ENCODE measurements at regions not wholly inside any gene's neighbourhood (a gene's known extent, or its start where the extent isn't known, plus 50 kb on each side); places are given as distances from the start of the nearest gene placed in this dataset.

GRCh38 chr4:100284129-100284880 is 94.0 kb upstream of the DDIT4L start:
- DNase-seq (ENCODE audit: low spot score) = no peak

- DNase-seq (ENCODE audit: low spot score) = no peak
Observed at GRCh38 chr4:100280807-100281206, 90.5 kb upstream of the DDIT4L start.

- no peak for DNase-seq (ENCODE audit: low spot score)
Observed at GRCh38 chr4:100278567-100278966, 88.3 kb upstream of the DDIT4L start.

- DNase-seq (ENCODE audit: low spot score) = no peak
Observed at GRCh38 chr4:100269446-100269845, 79.2 kb upstream of the DDIT4L start.

GRCh38 chr4:100268789-100269188 is 78.5 kb upstream of the DDIT4L start:
- DNase-seq (ENCODE audit: low spot score) = no peak

- no peak for DNase-seq (ENCODE audit: low spot score)
Observed at GRCh38 chr4:100261346-100261745, 71.1 kb upstream of the DDIT4L start.

- DNase-seq (ENCODE audit: low spot score) = no peak
Observed at GRCh38 chr4:100258675-100259074, 68.4 kb upstream of the DDIT4L start.

GRCh38 chr4:100257567-100257966 is 67.3 kb upstream of the DDIT4L start:
- no peak for DNase-seq (ENCODE audit: low spot score)

- no peak for DNase-seq (ENCODE audit: low spot score)
Observed at GRCh38 chr4:100254237-100254636, 64.0 kb upstream of the DDIT4L start.

GRCh38 chr4:100248476-100248875 is 58.2 kb upstream of the DDIT4L start:
- DNase-seq (ENCODE audit: low spot score) = no peak

GRCh38 chr4:100246697-100247096 is 56.4 kb upstream of the DDIT4L start:
- no peak for DNase-seq (ENCODE audit: low spot score)

GRCh38 chr4:100244347-100244746 is 54.1 kb upstream of the DDIT4L start:
- no peak for DNase-seq (ENCODE audit: low spot score)

Measured in globus pallidus (tissue), 1 donor.